ENCODE measurements at regions not wholly inside any gene's neighbourhood (a gene's known extent, or its start where the extent isn't known, plus 50 kb on each side); places are given as distances from the start of the nearest gene placed in this dataset.

GRCh38 chr5:102613661-102614060 is 114.9 kb upstream of the SLCO6A1 start:
- TF ChIP-seq CTCF (tag by site-specific recombination; IDR thresholded peaks at IDR 0.05): no peak
- no peak for TF ChIP-seq ZNF248 (tag by site-specific recombination; IDR thresholded peaks at IDR 0.05)
- TF ChIP-seq ZNF18 (tag by site-specific recombination; IDR thresholded peaks at IDR 0.05): no peak
- no peak for TF ChIP-seq SALL2 (tag by site-specific recombination; IDR thresholded peaks at IDR 0.05; ENCODE audit: borderline replicate concordance)
- no peak for TF ChIP-seq ZNF785 (tag by site-specific recombination; IDR thresholded peaks at IDR 0.05)
- no peak for TF ChIP-seq ZNF138 (tag by site-specific recombination; IDR thresholded peaks at IDR 0.05; ENCODE audit: borderline replicate concordance)
- TF ChIP-seq ZSCAN18 (tag by site-specific recombination; IDR thresholded peaks at IDR 0.05): no peak
- TF ChIP-seq ZEB2 (tag by site-specific recombination; IDR thresholded peaks at IDR 0.05): no peak
- TF ChIP-seq ZBTB7A (tag by site-specific recombination; IDR thresholded peaks at IDR 0.05; ENCODE audit: low read depth): no peak
